ENCODE measurements at regions not wholly inside any gene's neighbourhood (a gene's known extent, or its start where the extent isn't known, plus 50 kb on each side); places are given as distances from the start of the nearest gene placed in this dataset.

GRCh38 chr17:77597418-77598240, 360.9 kb upstream of the TNRC6C start:
- TF ChIP-seq RAD21 (IDR thresholded peaks at IDR 0.05; ENCODE audit: low read depth) (no peak), EGR1 (IDR thresholded peaks at IDR 0.05) (no peak), NFIC (IDR thresholded peaks at IDR 0.05) (no peak), ZBTB7A (IDR thresholded peaks at IDR 0.05; ENCODE audit: low read depth) (no peak), TAF1 (IDR thresholded peaks at IDR 0.05; ENCODE audit: low read depth) (no peak), EP300 (IDR thresholded peaks at IDR 0.05; ENCODE audit: borderline replicate concordance) (no peak), FOXM1 (IDR thresholded peaks at IDR 0.05; ENCODE audit: borderline replicate concordance, low read depth) (no peak), CEBPB (IDR thresholded peaks at IDR 0.05) (no peak), TEAD4 (IDR thresholded peaks at IDR 0.05) (no peak)

Data from Ishikawa (cell line).